HepG2 (cell line): ENCODE measurements at regions not wholly inside any gene's neighbourhood (a gene's known extent, or its start where the extent isn't known, plus 50 kb on each side); places are given as distances from the start of the nearest gene placed in this dataset.
A peak's percentile ranks its signal among the peaks of the same experiment; 100 is the strongest.

Experiments
- ATAC-seq: fragments of 200-7000 bp; cut with Tn5 transposase; 3 replicates; pipeline ENCODE4 v1.9.1; 2020; ENCODE audit warnings: mild to moderate bottlenecking, moderate library complexity
- BruUV-seq: library from RNA; stranded (reverse); fragments of 400-500 nt; replicated peaks from 2 replicates; lab custom pipeline; 2021; lab: Mats Ljungman, UMichigan
- CTCF ChIA-PET: fragments of 300-600 bp; formaldehyde crosslinking; extraction: SDS; loops from one replicate; lab custom pipeline; 2021; ENCODE audit warnings: low total read pairs, inconsistent platforms, low intra/inter-chr PET ratio; lab: Yijun Ruan, JAX
- POLR2A ChIA-PET: fragments of 350-600 bp; sonication (Branson Sonifier 250); formaldehyde crosslinking; loops from one replicate; lab custom pipeline; 2020; ENCODE audit warnings: antibody characterized with exemption, inconsistent platforms; lab: Yijun Ruan, JAX
- DNase-seq: peaks from one replicate; pipeline ENCODE4 v3.0.0-alpha.2; 2015; ENCODE audit warnings: low spot score
- FAIRE-seq: peaks from 3 replicates; lab custom pipeline; 2011; peaks lifted over from hg19 to GRCh38; lab: Jason Lieb, UNC
- H2AFZ ChIP-seq: one replicate; pipeline ENCODE4 v1.6.1; 2011; ENCODE audit warnings: low read length, inconsistent platforms
- H3K27ac ChIP-seq: fragments of 300-600 bp; 3 replicates; pipeline ENCODE4 v1.8.0; 2011; ENCODE audit warnings: mixed run types, mild to moderate bottlenecking, mixed read lengths, low read length, inconsistent platforms; ENCODE audit not compliant: insufficient read depth; ENCODE audit errors: extremely low read length
- H3K27me3 ChIP-seq, 2 experiments: fragments of 200-600 bp in 1 of 2; 2 replicates in 1 of 2; 3 replicates in 1 of 2; pipeline versions ENCODE4 v1.6.0 to v1.8.0; 2011; ENCODE audit warnings: low read length in 2 of 2, mild to moderate bottlenecking in 2 of 2, moderate library complexity in 2 of 2, inconsistent platforms in 1 of 2; ENCODE audit not compliant: insufficient read depth in 2 of 2, control insufficient read depth in 1 of 2
- H3K36me3 ChIP-seq, 2 experiments: fragments of 200-600 bp in 1 of 2; replicated peaks in 1 of 2; 2 replicates in 1 of 2; 3 replicates in 1 of 2; pipeline versions ENCODE4 v1.5.1 to v1.8.0; 2011; ENCODE audit warnings: low read length in 2 of 2, inconsistent platforms in 1 of 2; ENCODE audit not compliant: insufficient read depth in 2 of 2, control insufficient read depth in 1 of 2
- H3K4me1 ChIP-seq: 2 replicates; pipeline ENCODE4 v1.5.1; 2012; ENCODE audit warnings: low read length, inconsistent platforms; ENCODE audit not compliant: insufficient read depth
- H3K4me2 ChIP-seq: 2 replicates; pipeline ENCODE4 v1.6.0; 2011; ENCODE audit warnings: low read depth, low read length, inconsistent platforms
- H3K4me3 ChIP-seq, 3 experiments: fragments of 200-600 bp in 1 of 3; sonication (generic), shearing (Covaris generic) in 1 of 3; replicated peaks in 1 of 3; 2 replicates each; pipeline ENCODE4 v1.5.1; 2011 to 2016; ENCODE audit warnings: low read length in 3 of 3, inconsistent platforms in 2 of 3, low read depth in 2 of 3, mild to moderate bottlenecking in 2 of 3, control low read depth in 1 of 3, mixed read lengths in 1 of 3; ENCODE audit not compliant: insufficient read depth in 1 of 3
- H3K79me2 ChIP-seq: one replicate; pipeline ENCODE4 v1.6.1; 2011; ENCODE audit warnings: low read length, inconsistent platforms; ENCODE audit not compliant: insufficient read depth
- H3K9ac ChIP-seq: 2 replicates; pipeline ENCODE4 v1.6.0; 2011; ENCODE audit warnings: mild to moderate bottlenecking, low read depth, low read length, inconsistent platforms; ENCODE audit not compliant: insufficient read depth
- H3K9me3 ChIP-seq: 2 replicates; pipeline ENCODE4 v1.5.1; 2012; ENCODE audit warnings: mild to moderate bottlenecking, low read length
- H4K20me1 ChIP-seq: 2 replicates; pipeline ENCODE4 v1.6.0; 2011; ENCODE audit warnings: inconsistent platforms, mild to moderate bottlenecking, low read length, moderate library complexity; ENCODE audit not compliant: insufficient read depth
- AFF4 ChIP-seq: sonication (generic); formaldehyde crosslinking; IDR thresholded peaks from 2 replicates; pipeline ENCODE4 v1.4.0; 2020; ENCODE audit warnings: missing genetic modification reagents
- SIX1 ChIP-seq: sonication (generic); formaldehyde crosslinking; IDR thresholded peaks from 2 replicates; pipeline ENCODE4 v1.4.0; 2020; ENCODE audit warnings: missing genetic modification reagents, borderline replicate concordance
- U2AF2 ChIP-seq: fragments of 200-400 bp; formaldehyde crosslinking; IDR thresholded peaks from 2 replicates; pipeline ENCODE4 v1.6.1; 2017; ENCODE audit warnings: low read depth, mild to moderate bottlenecking, low read length
- ZFX ChIP-seq: sonication (generic); formaldehyde crosslinking; IDR thresholded peaks from 2 replicates; pipeline ENCODE4 v1.4.0; 2020; ENCODE audit warnings: mild to moderate bottlenecking, low read depth, missing genetic modification reagents, moderate library complexity
- ZFY ChIP-seq: sonication (generic); formaldehyde crosslinking; IDR thresholded peaks from 2 replicates; pipeline ENCODE4 v1.4.0; 2020; ENCODE audit warnings: missing genetic modification reagents
- ZNF232 ChIP-seq: sonication (generic); formaldehyde crosslinking; IDR thresholded peaks from 2 replicates; pipeline ENCODE4 v1.4.0; 2020; ENCODE audit warnings: missing genetic modification reagents, borderline replicate concordance
- ZNF580 ChIP-seq: IDR thresholded peaks from 2 replicates; pipeline ENCODE4 v1.6.1; 2016; ENCODE audit warnings: low read depth, borderline replicate concordance
- WGBS: methylation state at CpG from one replicate; pipeline ENCODE4 v1.1.6; 2017; ENCODE audit warnings: low lambda C conversion rate; 5-methylcytosine and 5-hydroxymethylcytosine counted together
- in situ Hi-C: cut with HindIII; loops from 2 replicates; pipeline ENCODE4 v1.10.0; 2017; ENCODE audit warnings: low pct_unique_long_range_greater_than_20kb; ENCODE audit not compliant: extremely low pct_ligation_motif_present
- intact Hi-C: fragments of 100-400 bp; cut with micrococcal nuclease; formaldehyde crosslinking; loops from one replicate; pipeline ENCODE4 v1.10.0; 2022; ENCODE audit not compliant: unreplicated experiment
- TF ChIP-seq, protein P1 (sequence below): sonication (generic); formaldehyde crosslinking; IDR thresholded peaks from 2 replicates; pipeline ENCODE4 v1.4.0; 2020; ENCODE audit warnings: missing genetic modification reagents, borderline replicate concordance
- TF ChIP-seq, protein P2 (sequence below): IDR thresholded peaks from 2 replicates; pipeline ENCODE4 v1.6.1; 2016

DNA sequence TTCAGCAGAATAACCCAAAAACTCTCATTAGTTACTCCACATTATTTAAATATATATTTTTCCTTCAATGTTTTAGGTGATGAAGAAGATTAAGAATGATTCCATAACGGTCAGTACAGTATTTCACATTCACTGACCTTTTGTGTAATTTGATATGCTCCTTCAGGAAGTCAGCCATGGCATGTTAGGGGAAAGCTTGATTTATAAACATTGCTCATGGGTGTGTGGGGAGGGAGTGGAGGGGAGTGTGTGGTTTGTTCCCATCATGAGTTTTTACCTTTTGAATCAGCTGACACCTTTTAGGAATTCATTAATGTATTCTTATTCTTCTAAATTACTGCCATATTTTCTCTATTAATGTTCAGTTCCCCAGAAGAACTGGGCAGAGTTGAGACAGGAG, 240.2 kb downstream of the ATG4C start:
- ChIA-PET CTCF (no interaction called here), POLR2A (no interaction called here)
- H3K4me1 ChIP-seq, result no peaks in the 10 kb centered on the region
- H3K27me3 ChIP-seq, result no peaks in the 10 kb centered on the region
- ATAC-seq, result no peak
- TF ChIP-seq U2AF2 (no peak), SIX1 (CRISPR knock-in tag) (0 out of 2 replicates have a peak, but pooled peaks have one; percentile 17)
- TF ChIP-seq, protein P1, sequence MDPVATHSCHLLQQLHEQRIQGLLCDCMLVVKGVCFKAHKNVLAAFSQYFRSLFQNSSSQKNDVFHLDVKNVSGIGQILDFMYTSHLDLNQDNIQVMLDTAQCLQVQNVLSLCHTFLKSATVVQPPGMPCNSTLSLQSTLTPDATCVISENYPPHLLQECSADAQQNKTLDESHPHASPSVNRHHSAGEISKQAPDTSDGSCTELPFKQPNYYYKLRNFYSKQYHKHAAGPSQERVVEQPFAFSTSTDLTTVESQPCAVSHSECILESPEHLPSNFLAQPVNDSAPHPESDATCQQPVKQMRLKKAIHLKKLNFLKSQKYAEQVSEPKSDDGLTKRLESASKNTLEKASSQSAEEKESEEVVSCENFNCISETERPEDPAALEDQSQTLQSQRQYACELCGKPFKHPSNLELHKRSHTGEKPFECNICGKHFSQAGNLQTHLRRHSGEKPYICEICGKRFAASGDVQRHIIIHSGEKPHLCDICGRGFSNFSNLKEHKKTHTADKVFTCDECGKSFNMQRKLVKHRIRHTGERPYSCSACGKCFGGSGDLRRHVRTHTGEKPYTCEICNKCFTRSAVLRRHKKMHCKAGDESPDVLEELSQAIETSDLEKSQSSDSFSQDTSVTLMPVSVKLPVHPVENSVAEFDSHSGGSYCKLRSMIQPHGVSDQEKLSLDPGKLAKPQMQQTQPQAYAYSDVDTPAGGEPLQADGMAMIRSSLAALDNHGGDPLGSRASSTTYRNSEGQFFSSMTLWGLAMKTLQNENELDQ (CRISPR knock-in tag), result no peak
- intact Hi-C loops (no loop called here), in situ Hi-C loops (loop anchor here (25.0 kb wide), 1 partner anchor 513 kb away; no protein-coding TSS in a partner anchor)
- no peak overlapping the region for H3K4me3 ChIP-seq
- FAIRE-seq, result no peak
- H4K20me1 ChIP-seq, result no peaks in the 10 kb centered on the region
- H3K36me3 ChIP-seq, result no peaks in the 10 kb centered on the region
- BruUV-seq, result no TSS peak
- DNase-seq, result no peak
- H3K4me2 ChIP-seq, result no peak overlapping the region
- H3K79me2 ChIP-seq, result no peaks in the 10 kb centered on the region
- no peak overlapping the region for H2AFZ ChIP-seq
- no peaks in the 10 kb centered on the region for H3K9me3 ChIP-seq
- WGBS, result 0% methylated on average over 1 of the region's 1 CpG
- no peak overlapping the region for H3K27ac ChIP-seq
- no peak overlapping the region for H3K9ac ChIP-seq

DNA sequence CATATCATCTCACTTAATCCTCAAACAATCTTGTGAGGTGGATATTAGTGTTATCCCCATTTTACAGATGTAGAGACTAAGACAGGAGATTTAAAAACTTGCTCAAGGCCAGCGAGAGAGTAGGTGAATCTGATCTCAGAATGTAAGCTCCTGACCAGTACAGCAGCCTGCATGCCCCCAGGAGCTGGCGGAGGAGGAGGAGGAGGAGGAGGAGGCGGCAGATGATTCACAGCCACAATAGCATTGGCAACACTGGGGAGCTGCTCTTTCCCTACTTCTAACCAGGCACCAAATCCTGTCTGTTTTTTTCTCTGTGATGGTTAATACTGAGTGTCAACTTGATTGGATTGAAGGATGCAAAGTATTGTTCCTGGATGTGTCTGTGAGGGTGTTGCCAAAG, 243.2 kb downstream of the ATG4C start:
- in situ Hi-C loops (no loop called here), intact Hi-C loops (no loop called here)
- ChIA-PET POLR2A (no interaction called here), CTCF (no interaction called here)
- no peak for FAIRE-seq
- Histone ChIP-seq H3K9ac (no peak overlapping the region), H3K27ac (no peak overlapping the region), H3K4me3 (no peak overlapping the region), H3K9me3 (no peaks in the 10 kb centered on the region), H3K4me1 (no peaks in the 10 kb centered on the region), H3K27me3 (no peaks in the 10 kb centered on the region), H3K36me3 (no peaks in the 10 kb centered on the region), H4K20me1 (no peaks in the 10 kb centered on the region), H2AFZ (no peak overlapping the region), H3K4me2 (no peak overlapping the region), H3K79me2 (no peaks in the 10 kb centered on the region)
- no peak for DNase-seq
- no TSS peak for BruUV-seq
- ATAC-seq, result no peak
- WGBS, result 41% methylated on average over 3 of the region's 3 CpGs
- no peak for TF ChIP-seq ZNF580 (CRISPR knock-in tag)
- TF ChIP-seq, protein P2, sequence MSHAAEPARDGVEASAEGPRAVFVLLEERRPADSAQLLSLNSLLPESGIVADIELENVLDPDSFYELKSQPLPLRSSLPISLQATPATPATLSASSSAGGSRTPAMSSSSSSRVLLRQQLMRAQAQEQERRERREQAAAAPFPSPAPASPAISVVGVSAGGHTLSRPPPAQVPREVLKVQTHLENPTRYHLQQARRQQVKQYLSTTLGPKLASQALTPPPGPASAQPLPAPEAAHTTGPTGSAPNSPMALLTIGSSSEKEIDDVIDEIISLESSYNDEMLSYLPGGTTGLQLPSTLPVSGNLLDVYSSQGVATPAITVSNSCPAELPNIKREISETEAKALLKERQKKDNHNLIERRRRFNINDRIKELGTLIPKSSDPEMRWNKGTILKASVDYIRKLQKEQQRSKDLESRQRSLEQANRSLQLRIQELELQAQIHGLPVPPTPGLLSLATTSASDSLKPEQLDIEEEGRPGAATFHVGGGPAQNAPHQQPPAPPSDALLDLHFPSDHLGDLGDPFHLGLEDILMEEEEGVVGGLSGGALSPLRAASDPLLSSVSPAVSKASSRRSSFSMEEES, result no peak
- TF ChIP-seq ZFY, result no peak
- TF ChIP-seq ZFX, result no peak
- no peak for TF ChIP-seq ZNF232 (CRISPR knock-in tag)
- TF ChIP-seq AFF4 (CRISPR knock-in tag), result no peak
